OCI-LY3 (cell line): ENCODE measurements at regions not wholly inside any gene's neighbourhood (a gene's known extent, or its start where the extent isn't known, plus 50 kb on each side); places are given as distances from the start of the nearest gene placed in this dataset.

Experiments
- H2AFZ ChIP-seq: fragments of 200-600, 300-600 bp; shearing (Covaris generic); 2 replicates; pipeline ENCODE4 v1.6.0; 2014; ENCODE audit warnings: antibody characterized with exemption, low read depth, low read length
- H3K27ac ChIP-seq: fragments of 200-600, 300-600 bp; sonication (generic); 2 replicates; pipeline ENCODE4 v1.5.1; 2014; ENCODE audit warnings: mild to moderate bottlenecking, low read length, moderate library complexity, mixed read lengths
- H3K27me3 ChIP-seq: fragments of 200-600, 300-600 bp; sonication (generic); 2 replicates; pipeline ENCODE4 v1.6.1; 2014; ENCODE audit warnings: low read depth, low read length, mixed read lengths
- H3K36me3 ChIP-seq: fragments of 200-600, 300-600 bp; sonication (generic); replicated peaks from 2 replicates; pipeline ENCODE3; 2014; ENCODE audit warnings: low read depth, low read length, mixed read lengths
- H3K4me1 ChIP-seq: fragments of 300-600, 200-600 bp; sonication (generic); 2 replicates; pipeline ENCODE4 v1.6.1; 2014; ENCODE audit warnings: low read length, mixed read lengths
- H3K4me2 ChIP-seq: fragments of 200-600, 300-600 bp; sonication (generic); 2 replicates; pipeline ENCODE4 v1.6.1; 2014; ENCODE audit warnings: low read length, mixed read lengths
- H3K4me3 ChIP-seq: fragments of 300-600, 200-600 bp; sonication (generic); 2 replicates; pipeline ENCODE4 v1.5.1; 2014; ENCODE audit warnings: antibody characterized with exemption, mild to moderate bottlenecking, low read length, moderate library complexity
- H3K79me2 ChIP-seq: fragments of 300-600, 200-600 bp; shearing (Covaris generic); 2 replicates; pipeline ENCODE4 v1.6.1; 2014; ENCODE audit warnings: mild to moderate bottlenecking, low read length, mixed read lengths
- H3K9ac ChIP-seq: fragments of 300-600, 200-600 bp; shearing (Covaris generic); 2 replicates; pipeline ENCODE4 v1.6.0; 2014; ENCODE audit warnings: mild to moderate bottlenecking, low read length, moderate library complexity
- H3K9me3 ChIP-seq: fragments of 200-600, 300-600 bp; shearing (Covaris generic); 2 replicates; pipeline ENCODE4 v1.6.1; 2014; ENCODE audit warnings: low read length, mixed read lengths; ENCODE audit not compliant: insufficient read depth
- H4K20me1 ChIP-seq: fragments of 200-600, 300-600 bp; sonication (generic); 2 replicates; pipeline ENCODE4 v1.6.1; 2016; ENCODE audit warnings: low read length, mixed read lengths; ENCODE audit not compliant: insufficient read depth
- CTCF ChIP-seq: fragments of 200-600, 300-600 bp; sonication (generic); IDR thresholded peaks from 2 replicates; pipeline ENCODE4 v1.5.1; 2014; ENCODE audit warnings: antibody characterized with exemption, low read length, low read depth
- EZH2phosphoT487 ChIP-seq: fragments of 200-600 bp; shearing (Covaris generic); IDR thresholded peaks from 2 replicates; pipeline ENCODE4 v1.6.1; 2018; ENCODE audit warnings: antibody characterized with exemption, mixed run types, low read depth

GRCh38 chr2:66689456-66690051 lies 254.6 kb downstream of the MEIS1 start:
- H3K27me3 ChIP-seq, result 0 out of 2 replicates have a peak, but pooled peaks cover 6% of the 10 kb centered on the region
- no peak overlapping the region for H3K4me3 ChIP-seq
- no peak overlapping the region for H3K27ac ChIP-seq
- H3K4me1 ChIP-seq, result peaks cover 7% of the 10 kb centered on the region
- no peak overlapping the region for H3K4me2 ChIP-seq
- no peaks in the 10 kb centered on the region for H3K9me3 ChIP-seq
- no peak overlapping the region for H2AFZ ChIP-seq
- no peaks in the 10 kb centered on the region for H3K36me3 ChIP-seq
- no peaks in the 10 kb centered on the region for H4K20me1 ChIP-seq
- H3K9ac ChIP-seq, result no peak overlapping the region
- no peaks in the 10 kb centered on the region for H3K79me2 ChIP-seq
- no peak for TF ChIP-seq CTCF
- TF ChIP-seq EZH2phosphoT487, result no peak

DNA sequence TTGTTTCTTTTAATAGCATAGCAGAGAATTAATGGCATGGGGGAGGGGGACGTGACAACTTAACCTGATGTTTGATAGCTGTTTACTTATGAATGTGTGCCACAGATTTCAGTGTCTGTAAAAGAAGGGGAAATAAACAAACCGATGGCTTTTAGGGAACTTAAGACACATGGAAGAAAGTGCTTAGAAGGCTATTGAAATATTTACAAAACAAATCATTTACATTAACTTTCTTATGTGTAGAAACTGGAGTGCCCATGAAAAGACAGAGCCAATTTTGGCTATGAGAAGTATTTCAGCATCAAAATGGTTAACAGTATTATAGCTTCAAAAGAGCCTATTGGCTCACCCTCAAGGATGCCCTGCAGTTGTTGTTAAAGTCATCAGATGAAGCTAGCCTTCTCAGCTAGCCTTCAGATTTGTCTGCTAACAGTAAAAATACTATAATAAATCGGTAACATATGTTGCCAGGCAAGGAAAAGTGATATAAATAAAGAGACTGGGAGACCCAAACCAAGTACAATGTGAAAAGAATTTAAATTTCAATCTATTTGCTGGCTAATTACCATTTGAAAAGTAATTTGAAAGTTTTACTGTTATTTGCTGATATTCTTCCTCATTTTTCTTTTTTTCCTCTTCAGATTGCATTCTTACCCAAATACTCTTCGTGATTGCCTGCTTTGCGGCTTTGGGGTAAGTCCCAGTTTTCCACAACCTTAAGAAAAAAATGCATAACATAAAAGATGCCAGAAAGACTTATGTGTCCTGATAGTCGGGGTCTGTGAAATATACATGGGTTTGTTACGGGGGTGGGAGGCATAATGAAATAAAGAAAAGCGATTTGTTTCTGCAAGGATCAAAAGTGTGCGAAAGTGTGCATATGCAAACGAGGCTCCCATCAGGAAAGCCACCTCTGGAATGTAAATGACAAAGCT lies 256.4 kb downstream of the MEIS1 start:
- Histone ChIP-seq H3K9ac (no peak overlapping the region), H3K79me2 (no peaks in the 10 kb centered on the region), H3K36me3 (no peaks in the 10 kb centered on the region), H3K4me1 (peaks cover 8% of the 10 kb centered on the region), H4K20me1 (no peaks in the 10 kb centered on the region), H3K4me3 (no peak overlapping the region), H3K27me3 (0 out of 2 replicates have a peak, but pooled peaks cover 6% of the 10 kb centered on the region), H3K4me2 (no peak overlapping the region), H3K27ac (no peak overlapping the region), H3K9me3 (no peaks in the 10 kb centered on the region), H2AFZ (no peak overlapping the region)
- TF ChIP-seq EZH2phosphoT487, result no peak
- no peak for TF ChIP-seq CTCF

DNA sequence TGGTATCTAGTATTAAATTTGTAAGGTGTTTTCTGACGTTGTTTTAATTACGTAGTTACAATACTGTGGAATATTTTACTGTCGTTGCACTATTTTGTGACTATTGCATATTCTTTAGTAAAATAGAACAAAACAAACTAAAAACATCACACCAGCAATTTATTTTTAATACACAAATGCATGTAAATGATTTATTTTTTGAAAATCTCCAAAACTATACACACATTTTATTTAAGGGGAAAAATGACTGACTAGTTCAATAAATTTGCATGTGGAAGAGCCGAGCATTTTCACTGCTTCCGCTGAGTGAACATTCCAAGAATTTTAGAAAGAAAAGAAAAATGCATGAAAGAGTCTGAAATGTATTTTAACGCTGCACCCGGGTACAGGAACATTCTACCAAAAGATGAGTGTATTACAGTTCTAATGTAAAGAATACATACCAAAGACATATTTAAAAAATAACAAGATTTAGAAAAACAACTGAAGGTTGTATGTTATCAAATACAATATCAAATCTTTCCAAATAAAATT lies 257.7 kb downstream of the MEIS1 start:
- Histone ChIP-seq H3K4me1 (0 out of 2 replicates have a peak, but pooled peaks cover 3% of the 10 kb centered on the region), H3K79me2 (no peaks in the 10 kb centered on the region), H3K27me3 (0 out of 2 replicates have a peak, but pooled peaks cover 6% of the 10 kb centered on the region)

More for the DNA sequence above, 257.7 kb downstream of the MEIS1 start:
- Histone ChIP-seq H3K4me2 (no peak overlapping the region), H3K9me3 (no peaks in the 10 kb centered on the region), H3K9ac (no peak overlapping the region), H4K20me1 (no peaks in the 10 kb centered on the region), H3K4me3 (no peak overlapping the region), H3K36me3 (no peaks in the 10 kb centered on the region), H3K27ac (no peak overlapping the region), H2AFZ (no peak overlapping the region)
- no peak for TF ChIP-seq EZH2phosphoT487
- no peak for TF ChIP-seq CTCF
